HFFc6 (cell line): ENCODE measurements at regions not wholly inside any gene's neighbourhood (a gene's known extent, or its start where the extent isn't known, plus 50 kb on each side); places are given as distances from the start of the nearest gene placed in this dataset.

Source experiments
- DNase-seq: peaks from one replicate; pipeline ENCODE4 v3.0.0-alpha.2; 2018
- H3K27ac Mint-ChIP-seq: 2 replicates; pipeline ENCODE4 v1.8.0; 2020; ENCODE audit warnings: mild to moderate bottlenecking, mixed read lengths
- H3K27me3 Mint-ChIP-seq: 2 replicates; pipeline ENCODE4 v1.8.0; 2021; ENCODE audit warnings: mild to moderate bottlenecking, moderate library complexity, mixed read lengths; ENCODE audit not compliant: insufficient read depth
- H3K36me3 Mint-ChIP-seq: 2 replicates; pipeline ENCODE4 v1.8.0; 2021; ENCODE audit warnings: low read depth, mixed read lengths
- H3K4me1 Mint-ChIP-seq: 2 replicates; pipeline ENCODE4 v1.8.0; 2020; ENCODE audit warnings: low read depth, mixed read lengths
- H3K4me3 Mint-ChIP-seq: 2 replicates; pipeline ENCODE4 v1.8.0; 2020; ENCODE audit warnings: mild to moderate bottlenecking, moderate library complexity, mixed read lengths
- H3K9me3 Mint-ChIP-seq: 2 replicates; pipeline ENCODE4 v1.8.0; 2020; ENCODE audit warnings: mild to moderate bottlenecking, mixed read lengths
- CTCF ChIP-seq: fragments of 200-600 bp; sonication (generic); IDR thresholded peaks from 2 replicates; pipeline ENCODE4 v1.5.0; 2021; ENCODE audit warnings: antibody characterized with exemption, mild to moderate bottlenecking

- no peaks in the 10 kb centered on the region; the same call in 1 of the 2 replicates for H3K36me3 Mint-ChIP-seq
- no peak overlapping the region for H3K27ac Mint-ChIP-seq
- H3K4me1 Mint-ChIP-seq = no peaks in the 10 kb centered on the region
- no peaks in the 10 kb centered on the region for H3K27me3 Mint-ChIP-seq
- H3K4me3 Mint-ChIP-seq = no peak overlapping the region
- no peak for DNase-seq
- no peak for TF ChIP-seq CTCF
- H3K9me3 Mint-ChIP-seq = peaks cover 47% of the 10 kb centered on the region
Measured at GRCh38 chr6:91330896-91331295, 744.0 kb upstream of the MAP3K7 start.

GRCh38 chr6:91328241-91328640 is 741.4 kb upstream of the MAP3K7 start:
- no peaks in the 10 kb centered on the region; the same call in 1 of the 2 replicates for H3K36me3 Mint-ChIP-seq
- no peaks in the 10 kb centered on the region for H3K27me3 Mint-ChIP-seq
- no peak overlapping the region for H3K4me3 Mint-ChIP-seq

GRCh38 chr6:91324711-91325110 is 737.8 kb upstream of the MAP3K7 start:
- Mint-ChIP-seq H3K27ac (no peak overlapping the region), H3K4me1 (no peaks in the 10 kb centered on the region), H3K9me3 (peaks cover 16% of the 10 kb centered on the region), H3K36me3 (no peaks in the 10 kb centered on the region), H3K27me3 (no peaks in the 10 kb centered on the region), H3K4me3 (no peak overlapping the region)
- no peak for DNase-seq
- no peak for TF ChIP-seq CTCF

More at GRCh38 chr6:91328241-91328640, 741.4 kb upstream of the MAP3K7 start:
- no peak for TF ChIP-seq CTCF
- Mint-ChIP-seq H3K9me3 (peaks cover 29% of the 10 kb centered on the region), H3K4me1 (no peaks in the 10 kb centered on the region), H3K27ac (no peak overlapping the region)
- DNase-seq = no peak

- no peaks in the 10 kb centered on the region for H3K4me1 Mint-ChIP-seq
- DNase-seq = no peak
- H3K36me3 Mint-ChIP-seq = no peaks in the 10 kb centered on the region; the same call in 1 of the 2 replicates
- peaks cover 15% of the 10 kb centered on the region for H3K9me3 Mint-ChIP-seq
- H3K27me3 Mint-ChIP-seq = no peaks in the 10 kb centered on the region
- H3K27ac Mint-ChIP-seq = no peak overlapping the region
- H3K4me3 Mint-ChIP-seq = no peak overlapping the region
- no peak for TF ChIP-seq CTCF
Measured at GRCh38 chr6:91317984-91318383, 731.1 kb upstream of the MAP3K7 start.

GRCh38 chr6:91317247-91317835 is 730.5 kb upstream of the MAP3K7 start:
- no peaks in the 10 kb centered on the region; the same call in 1 of the 2 replicates for H3K36me3 Mint-ChIP-seq
- TF ChIP-seq CTCF = no peak
- no peaks in the 10 kb centered on the region for H3K27me3 Mint-ChIP-seq
- H3K4me3 Mint-ChIP-seq = no peak overlapping the region
- DNase-seq = no peak
- H3K4me1 Mint-ChIP-seq = no peaks in the 10 kb centered on the region
- H3K27ac Mint-ChIP-seq = no peak overlapping the region
- H3K9me3 Mint-ChIP-seq = peaks cover 12% of the 10 kb centered on the region
